Amniotic epithelial cell (primary cell): ENCODE measurements at regions not wholly inside any gene's neighbourhood (a gene's known extent, or its start where the extent isn't known, plus 50 kb on each side); places are given as distances from the start of the nearest gene placed in this dataset.
"Not testable (repeated sequence)": the region's sequence is repeated elsewhere in the genome, so short reads cannot be mapped to it uniquely, and the experiment has no call there.

Source experiments
- DNase-seq: peaks from one replicate; pipeline ENCODE4 v3.0.0-alpha.2; 2010; ENCODE audit warnings: low read depth

GRCh38 chr2:150669492-150669891 lies 182.0 kb upstream of the RND3 start:
- DNase-seq = no peak

- DNase-seq = not testable (repeated sequence)
Observed at GRCh38 chr2:150667039-150667438, 179.6 kb upstream of the RND3 start.

GRCh38 chr2:150663143-150663542 lies 175.7 kb upstream of the RND3 start:
- peak; percentile 47 for DNase-seq

DNA sequence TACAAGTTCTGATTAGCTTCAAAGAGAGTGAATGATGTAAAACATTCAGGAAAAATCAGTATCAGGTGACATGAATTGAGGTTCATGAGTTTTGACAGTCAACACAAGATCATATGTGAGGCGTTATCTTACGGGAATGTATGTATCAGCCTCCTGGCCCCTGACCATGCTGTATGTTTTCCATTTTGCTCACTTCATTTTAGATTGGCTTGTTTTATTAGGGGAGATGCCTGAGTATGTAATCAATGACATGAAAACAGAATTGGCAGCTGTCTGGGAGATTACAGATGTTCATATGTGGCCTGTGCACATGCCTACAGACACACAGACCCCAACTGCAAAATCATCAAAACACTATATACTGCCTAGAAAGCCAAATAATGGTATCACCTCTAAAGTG lies 168.5 kb upstream of the RND3 start:
- DNase-seq = no peak

GRCh38 chr2:150653351-150653750 lies 165.9 kb upstream of the RND3 start:
- DNase-seq = peak; percentile 47

DNA sequence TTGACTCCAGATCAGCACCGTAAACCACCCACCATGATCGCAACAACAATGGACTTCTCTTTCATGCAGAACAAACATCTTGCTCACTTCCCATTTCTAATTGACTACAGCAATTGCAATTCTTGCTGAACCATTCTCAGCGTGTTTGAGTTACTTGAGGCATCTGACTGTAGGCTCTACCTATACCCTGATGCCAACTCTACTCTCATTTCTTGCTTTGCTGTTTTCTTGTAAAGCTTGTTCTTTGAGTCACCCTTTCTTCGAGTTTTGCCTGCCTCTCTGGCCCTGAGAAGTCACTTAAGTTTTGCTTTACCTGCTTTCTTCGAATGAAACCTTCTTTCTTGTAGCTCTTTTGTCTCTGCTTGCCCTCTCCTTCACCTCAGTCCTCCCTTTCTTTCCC lies 160.5 kb upstream of the RND3 start:
- no peak for DNase-seq

DNA sequence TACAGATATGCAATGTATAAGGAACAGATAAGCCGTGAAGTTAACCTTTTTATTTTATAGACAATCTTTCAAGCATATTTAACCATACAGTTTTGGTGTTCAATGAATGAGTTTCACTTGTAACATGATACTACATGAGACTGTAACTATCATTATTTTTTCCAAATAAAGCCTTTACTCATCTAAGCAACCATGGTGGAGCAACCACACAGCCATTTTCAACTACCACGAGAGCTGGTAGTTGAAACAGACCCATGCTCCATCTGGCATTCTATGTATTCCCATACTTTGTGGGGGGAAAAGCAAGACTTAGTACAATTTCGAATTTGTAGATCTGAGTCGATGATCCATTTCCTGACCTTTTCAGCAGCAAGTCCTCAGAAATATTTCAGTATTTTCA lies 159.3 kb upstream of the RND3 start:
- no peak for DNase-seq

- peak; percentile 77 for DNase-seq
Observed at GRCh38 chr2:150644298-150645067, 157.0 kb upstream of the RND3 start.

GRCh38 chr2:150643114-150643725 lies 155.8 kb upstream of the RND3 start:
- DNase-seq = peak; percentile 76

DNA sequence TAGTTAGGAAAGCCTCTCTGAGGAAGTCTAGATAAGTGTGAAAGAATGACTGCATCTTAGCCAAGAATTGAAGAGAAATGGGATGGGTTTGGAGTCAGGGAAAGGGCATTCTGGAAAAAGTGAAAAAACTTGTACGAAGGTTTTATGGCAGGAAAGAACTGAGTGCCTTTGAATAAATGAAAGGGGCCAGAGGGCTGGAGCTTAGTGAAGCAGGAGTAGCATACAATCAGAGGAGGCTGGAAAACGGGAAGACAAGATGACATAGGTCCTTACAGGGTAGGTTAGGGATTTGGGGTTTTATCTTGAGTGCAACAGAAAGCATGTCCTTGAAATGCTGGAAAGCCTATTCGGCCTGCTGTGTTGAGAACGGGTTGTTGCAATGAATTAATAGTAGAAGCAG lies 152.6 kb upstream of the RND3 start:
- peak; percentile 55 for DNase-seq

- no peak for DNase-seq
Observed at GRCh38 chr2:150639383-150639782, 151.9 kb upstream of the RND3 start.

DNA sequence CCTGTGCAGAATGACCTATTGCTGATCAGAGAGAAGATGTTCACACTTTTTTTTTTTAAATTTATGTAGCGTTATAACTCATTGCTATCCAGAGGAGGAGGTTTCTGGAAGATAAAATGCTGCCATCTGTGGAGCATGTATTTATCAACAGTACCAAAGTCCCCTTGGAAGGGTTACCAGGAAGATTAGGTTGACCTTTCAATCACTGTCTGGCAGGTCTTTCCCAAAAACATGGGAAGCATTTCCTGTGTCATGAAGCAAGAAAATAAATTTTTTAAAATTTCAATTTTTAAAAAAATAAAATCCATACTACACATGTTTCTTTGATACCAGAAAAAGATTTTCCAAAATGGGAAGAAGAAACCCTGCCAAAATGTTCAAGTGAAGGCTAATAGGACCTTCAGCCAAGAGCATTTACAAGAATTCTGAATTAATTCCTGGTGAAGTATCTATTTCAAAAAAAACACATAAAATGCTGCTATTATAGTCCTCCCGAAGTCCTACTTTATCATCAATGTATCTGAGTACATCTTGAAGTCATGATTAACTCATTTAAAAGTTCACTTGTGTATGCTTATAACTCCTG lies 143.9 kb upstream of the RND3 start:
- no peak for DNase-seq

DNA sequence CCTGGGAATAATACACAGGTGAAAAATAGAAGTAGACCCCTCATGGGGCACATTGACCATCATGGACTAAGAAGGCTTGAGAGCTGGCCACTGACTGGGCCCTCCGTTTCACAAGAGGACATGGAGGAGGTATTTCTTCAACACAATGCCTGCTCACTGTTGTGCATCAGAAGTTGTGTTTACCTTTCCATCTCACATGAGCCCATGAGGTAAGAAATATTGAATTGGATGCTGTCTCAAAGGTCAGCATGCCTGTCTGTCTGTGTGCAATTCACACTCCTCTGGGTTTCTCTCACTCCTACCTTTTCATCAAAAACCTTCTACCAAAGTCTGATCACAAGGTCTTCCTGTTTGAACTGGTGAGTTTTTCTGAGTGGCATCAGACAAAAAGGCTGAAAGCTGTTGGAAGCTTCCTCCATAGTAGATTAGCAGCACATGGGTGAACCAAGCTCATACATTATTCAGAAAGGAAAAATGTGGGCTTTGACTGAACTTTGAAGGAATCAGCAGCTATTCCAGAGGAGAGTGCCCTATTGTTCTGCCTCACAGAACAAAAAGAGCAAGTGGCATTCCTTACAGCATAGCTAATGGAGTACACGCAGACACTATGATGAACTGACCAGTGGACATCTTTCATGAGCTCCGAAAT lies 143.2 kb upstream of the RND3 start:
- DNase-seq = no peak

- no peak for DNase-seq
Observed at GRCh38 chr2:150627526-150627925, 140.1 kb upstream of the RND3 start.

DNA sequence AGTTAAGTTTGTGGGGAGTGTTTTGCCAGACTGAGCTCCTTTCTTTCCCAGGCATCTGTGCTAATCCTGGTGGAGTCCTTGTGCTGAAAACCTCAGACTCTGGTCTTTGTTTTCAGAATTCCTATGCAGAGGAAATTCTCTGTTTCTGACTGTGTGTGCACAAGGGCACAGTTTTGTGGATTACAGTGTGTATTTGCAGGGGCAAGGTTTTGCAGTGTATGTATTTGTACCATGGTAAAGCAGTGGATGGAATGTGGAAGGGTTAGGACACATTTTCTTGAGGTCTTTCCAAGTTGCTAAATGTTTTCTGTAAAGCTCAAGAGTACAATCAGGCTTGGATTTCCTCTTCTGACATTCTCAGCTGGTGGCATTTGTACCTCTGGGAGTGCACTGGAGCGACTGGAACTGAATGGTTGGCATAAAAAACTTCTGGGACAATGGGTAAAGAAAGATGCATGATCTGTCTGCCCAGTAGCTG lies 139.5 kb upstream of the RND3 start:
- no peak for DNase-seq

- no peak for DNase-seq
Observed at GRCh38 chr2:150625741-150626140, 138.3 kb upstream of the RND3 start.

DNA sequence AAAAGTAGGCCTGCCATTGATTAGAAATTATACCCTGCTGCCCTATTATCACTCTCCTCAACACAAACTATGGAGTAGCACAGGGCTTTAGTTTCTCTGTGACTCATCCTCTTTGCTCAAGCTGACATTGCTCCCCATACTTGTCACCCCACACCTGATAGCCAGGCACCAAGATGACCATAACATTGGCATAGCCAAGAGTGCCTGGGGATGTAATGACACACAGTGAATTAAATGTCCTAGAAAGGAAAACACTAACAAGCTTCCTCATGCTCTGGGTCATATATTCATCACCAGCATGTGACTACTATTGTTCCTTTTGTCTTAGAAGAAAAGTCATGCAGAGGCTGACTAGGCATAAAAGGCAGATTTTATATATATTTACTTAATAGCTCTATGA lies 137.8 kb upstream of the RND3 start:
- DNase-seq = no peak

GRCh38 chr2:150624001-150624401 lies 136.5 kb upstream of the RND3 start:
- DNase-seq = no peak

DNA sequence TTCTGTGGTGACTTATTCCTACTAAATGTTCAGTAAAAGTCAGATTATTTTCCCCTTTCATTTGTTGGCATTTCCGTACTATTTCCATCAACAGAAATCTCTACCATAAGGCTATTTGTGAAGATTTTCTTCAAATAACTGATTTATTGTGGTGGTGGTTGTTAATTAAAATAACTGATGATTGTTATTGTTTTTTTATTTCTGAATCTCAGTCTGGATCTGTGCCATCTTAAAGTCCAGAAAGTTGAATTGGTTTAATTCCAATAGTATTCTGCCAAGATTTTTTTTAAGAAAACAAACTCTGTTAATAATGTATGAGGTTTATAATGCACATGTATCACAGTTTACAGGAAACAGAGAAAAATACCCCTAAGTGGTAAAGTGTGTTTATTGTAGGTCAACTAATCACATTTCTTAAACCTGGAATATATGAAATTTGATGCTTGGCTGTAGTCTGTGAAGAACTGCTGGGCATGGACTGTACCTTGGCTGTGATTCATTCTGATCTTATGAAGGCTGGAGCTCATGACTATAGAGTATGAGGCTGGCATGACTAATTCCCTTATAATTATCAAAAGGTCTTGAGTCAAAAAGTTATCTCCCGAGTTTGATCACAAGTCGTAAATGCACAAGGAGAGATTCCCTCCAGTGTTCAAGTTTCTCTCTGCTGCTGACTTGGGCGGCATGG lies 134.2 kb upstream of the RND3 start:
- DNase-seq = peak; percentile 88

DNA sequence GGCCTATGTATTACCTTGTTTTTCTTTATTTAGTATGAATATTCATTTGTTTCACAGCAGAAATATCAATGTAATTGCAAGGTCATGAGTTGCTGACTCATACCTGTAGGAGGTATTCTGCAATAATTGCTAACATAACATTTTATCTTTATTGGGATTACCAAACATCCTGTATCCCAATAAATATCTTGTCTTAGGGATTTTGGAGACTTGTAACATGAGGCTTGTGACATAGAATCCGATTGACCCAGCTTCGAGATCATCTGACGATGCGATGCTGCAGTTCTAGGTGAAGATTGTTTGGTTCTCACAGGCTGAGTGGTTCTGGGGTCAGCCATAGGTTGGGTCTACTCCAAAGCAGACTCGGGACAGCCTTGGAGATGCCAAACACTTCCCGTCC lies 133.4 kb upstream of the RND3 start:
- peak; percentile 61 for DNase-seq

DNA sequence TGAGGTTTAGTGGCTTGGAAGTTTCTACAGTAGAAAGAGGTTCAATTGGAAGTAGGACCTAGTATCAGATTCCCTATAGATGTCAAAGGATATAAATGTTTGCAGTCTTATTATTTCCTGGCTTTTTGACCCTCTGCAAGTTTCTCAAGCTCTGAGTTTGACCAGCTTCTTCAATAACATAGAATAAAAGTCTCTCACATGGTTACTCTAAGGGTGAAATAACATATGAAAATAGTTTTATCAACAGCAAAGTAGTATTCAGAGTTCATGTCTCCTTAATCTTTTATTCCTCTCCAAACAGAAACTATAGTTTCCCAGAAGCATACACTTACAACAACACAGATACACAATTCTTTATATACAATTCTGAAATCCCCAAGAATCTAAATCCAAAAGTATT lies 132.9 kb upstream of the RND3 start:
- DNase-seq = no peak

DNA sequence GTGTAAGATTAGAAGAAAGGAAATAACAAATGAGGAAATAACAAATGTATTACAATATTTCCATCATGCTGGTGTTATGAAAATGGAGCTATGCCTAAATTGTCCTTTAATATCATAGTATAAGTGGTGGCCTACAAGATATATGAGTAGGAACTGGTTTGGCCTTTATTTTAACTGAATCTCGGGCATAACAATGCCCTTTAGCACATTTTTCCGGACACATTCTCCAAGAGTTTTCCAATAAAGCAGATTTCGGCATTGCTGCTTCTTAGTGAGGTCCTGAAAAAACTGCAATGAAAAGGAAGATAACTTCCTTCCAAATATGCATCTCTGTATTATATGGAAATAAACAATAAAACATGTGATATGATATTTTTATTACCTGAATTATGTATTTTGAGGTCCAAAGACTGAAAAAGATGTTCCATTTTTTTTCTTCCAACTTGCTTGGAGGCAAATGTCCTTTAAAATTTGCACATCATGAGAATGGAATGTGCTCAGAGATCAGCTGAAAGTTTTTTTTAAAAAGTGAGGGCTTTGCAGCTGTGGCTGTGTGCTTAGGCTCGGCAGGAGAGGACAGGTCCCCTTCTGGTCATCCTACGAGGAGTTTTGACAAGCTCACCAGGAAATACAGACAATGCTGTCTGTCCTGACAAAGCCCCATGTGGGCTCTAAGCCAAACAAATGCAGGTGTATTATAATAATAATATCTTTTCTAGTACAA lies 132.3 kb upstream of the RND3 start:
- DNase-seq = peak; percentile 62
